Kidney (tissue), 13 donors: ENCODE measurements at regions not wholly inside any gene's neighbourhood (a gene's known extent, or its start where the extent isn't known, plus 50 kb on each side); places are given as distances from the start of the nearest gene placed in this dataset.
A peak's percentile ranks its signal among the peaks of the same experiment; 100 is the strongest.

ENCODE experiments used
- DNase-seq, 5 donors: peaks; one replicate each; pipeline ENCODE4 v3.0.0-alpha.2; 2013 to 2020
- FAIRE-seq: peaks from 2 replicates; lab custom pipeline; 2012; peaks lifted over from hg19 to GRCh38; lab: Jason Lieb, UNC
- H3K27ac ChIP-seq, 2 donors: one replicate each; pipeline ENCODE4 v1.7.0; 2013; ENCODE audit warnings: low read depth in 2 of 2, low read length in 2 of 2, inconsistent platforms in 1 of 2
- H3K27me3 ChIP-seq: one replicate; pipeline ENCODE4 v1.7.1; 2013; ENCODE audit warnings: low read length, inconsistent platforms; ENCODE audit not compliant: control insufficient read depth, insufficient read depth
- H3K36me3 ChIP-seq, 3 donors: one replicate each; pipeline versions ENCODE4 v1.7.0 to v1.7.1; 2013; ENCODE audit warnings: low read length in 3 of 3, control low read depth in 1 of 3, inconsistent platforms in 1 of 3; ENCODE audit not compliant: insufficient read depth in 3 of 3, control insufficient read depth in 2 of 3
- H3K4me1 ChIP-seq, 3 donors: one replicate each; pipeline versions ENCODE4 v1.7.0 to v1.7.1; 2013; ENCODE audit warnings: low read length in 3 of 3, inconsistent platforms in 1 of 3, low read depth in 1 of 3; ENCODE audit not compliant: control insufficient read depth in 2 of 3, insufficient read depth in 2 of 3
- H3K4me3 ChIP-seq, 3 donors: one replicate each; pipeline versions ENCODE4 v1.7.0 to v1.8.1; 2013; ENCODE audit warnings: low read length in 3 of 3, control low read depth in 1 of 3, inconsistent platforms in 1 of 3
- H3K9ac ChIP-seq, 3 donors: one replicate each; pipeline versions ENCODE4 v1.7.0 to v1.7.1; 2013; ENCODE audit warnings: low read length in 3 of 3, control low read depth in 1 of 3, inconsistent platforms in 1 of 3
- H3K9me3 ChIP-seq, 3 donors: one replicate each; pipeline versions ENCODE4 v1.7.0 to v1.7.1; 2013; ENCODE audit warnings: low read length in 3 of 3, control low read depth in 1 of 3, inconsistent platforms in 1 of 3; ENCODE audit not compliant: control insufficient read depth in 2 of 3, insufficient read depth in 1 of 3
- CTCF ChIP-seq: IDR thresholded peaks from 3 replicates; pipeline ENCODE4 v1.5.1; 2012; ENCODE audit warnings: mild to moderate bottlenecking, moderate library complexity, borderline replicate concordance; ENCODE audit not compliant: insufficient read depth; ENCODE audit errors: extremely low read depth
- intact Hi-C: fragments of 100-400 bp; cut with DNase I; formaldehyde crosslinking; loops from one replicate; pipeline ENCODE4 v1.11.1; 2022
- donor health status: control.
- donor health status: control.
- donor health status: control.
- donor health status: control.
- donor health status: control.
- donor health status: DM: yes; HTN: yes; CAD: no.
- donor health status: Normal renal cell carcinoma (clear cell type).

DNA sequence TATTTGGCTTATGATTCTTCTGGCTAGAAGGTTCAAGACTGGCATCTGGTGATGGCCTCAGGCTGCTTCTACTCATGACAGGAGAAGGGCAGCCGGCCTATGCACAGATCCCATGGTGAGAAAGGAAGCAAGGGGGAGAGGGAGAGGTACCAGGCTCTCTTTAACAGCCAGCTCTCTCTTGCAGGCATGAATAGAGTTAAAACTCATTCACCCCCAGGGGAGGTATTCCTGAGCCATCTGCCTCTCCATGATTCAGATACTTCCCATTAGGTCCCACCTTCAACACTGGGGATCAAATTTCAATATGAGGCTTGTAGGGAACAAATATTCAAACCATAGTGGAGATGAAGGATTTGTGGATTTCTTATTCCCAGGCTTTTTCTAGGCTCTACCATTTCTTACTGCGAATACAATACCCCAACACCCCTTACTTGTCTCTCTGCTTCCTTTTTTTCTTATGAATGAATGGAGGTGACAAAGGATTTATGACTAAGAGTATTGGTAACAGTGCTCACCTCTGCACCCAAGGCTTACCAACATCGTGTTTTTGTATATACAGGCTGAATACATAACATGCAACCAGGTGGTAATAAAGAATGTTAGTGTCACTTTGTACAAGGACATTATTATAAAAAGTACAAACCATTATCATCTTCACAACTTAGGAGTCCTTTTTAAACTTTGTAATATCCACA, 454.6 kb upstream of the TRIB2 start:
- no peak for TF ChIP-seq CTCF
- no peaks in the 10 kb centered on the region for H3K27me3 ChIP-seq
- no peaks in the 10 kb centered on the region for H3K9me3 ChIP-seq
- H3K27ac ChIP-seq, result no peak overlapping the region
- DNase-seq (no peak), FAIRE-seq (no peak)
- H3K9ac ChIP-seq, result no peak overlapping the region
- H3K4me3 ChIP-seq, result no peak overlapping the region
- intact Hi-C loops, result no loop called here
- H3K4me1 ChIP-seq, result no peaks in the 10 kb centered on the region
- no peaks in the 10 kb centered on the region for H3K36me3 ChIP-seq

DNA sequence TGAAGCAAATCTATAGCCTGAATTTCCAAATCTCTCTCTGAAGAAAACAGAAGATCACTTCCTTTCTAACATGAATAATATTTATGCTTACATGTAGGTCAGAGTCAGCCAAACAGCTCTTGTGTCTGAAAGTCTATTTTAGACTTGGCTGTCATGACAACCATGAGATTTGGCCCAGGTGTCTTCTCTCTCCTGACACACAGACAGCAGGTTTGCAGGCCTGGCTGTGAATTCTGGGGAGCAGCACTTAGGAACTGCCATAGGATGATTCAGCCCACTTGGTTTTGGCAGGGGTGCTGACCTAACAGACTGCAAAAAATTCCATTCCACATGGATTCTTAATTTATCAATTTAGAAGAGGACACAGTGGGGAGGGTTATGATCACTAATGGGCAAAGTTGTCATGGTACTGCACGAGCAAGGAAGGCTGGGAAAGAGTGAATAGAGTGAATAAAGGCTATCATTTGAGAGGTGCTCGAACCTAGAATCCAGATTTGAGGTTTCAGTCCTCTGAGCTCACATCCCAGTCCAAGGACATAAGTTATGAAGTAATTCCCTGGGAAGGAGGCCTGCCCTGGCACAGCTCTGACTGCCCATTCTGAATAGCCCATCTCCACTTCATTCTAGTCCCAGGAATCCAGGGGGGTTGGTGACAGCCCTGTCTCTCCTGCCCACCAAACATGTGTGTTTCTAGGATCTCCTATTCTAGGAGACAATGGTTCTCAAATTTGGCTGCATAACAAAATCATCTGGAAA, 453.9 kb upstream of the TRIB2 start:
- FAIRE-seq (no peak), DNase-seq (peak in 4 of 5 donors; percentile 45 to 82 (median 58))
- Histone ChIP-seq H3K27me3 (no peaks in the 10 kb centered on the region), H3K4me1 (no peaks in the 10 kb centered on the region), H3K27ac (no peak overlapping the region), H3K36me3 (no peaks in the 10 kb centered on the region), H3K9ac (no peak overlapping the region), H3K9me3 (no peaks in the 10 kb centered on the region), H3K4me3 (no peak overlapping the region)
- no peak for TF ChIP-seq CTCF
- intact Hi-C loops, result no loop called here

- DNase-seq, result no peak
- FAIRE-seq, result no peak
These were observed 453.0 kb upstream of the TRIB2 start for GRCh38 chr2:12263730-12264129.

More at GRCh38 chr2:12263730-12264129, 453.0 kb upstream of the TRIB2 start:
- Histone ChIP-seq H3K4me3 (no peak overlapping the region), H3K4me1 (no peaks in the 10 kb centered on the region), H3K36me3 (no peaks in the 10 kb centered on the region), H3K27ac (no peak overlapping the region), H3K9me3 (no peaks in the 10 kb centered on the region), H3K9ac (no peak overlapping the region), H3K27me3 (no peaks in the 10 kb centered on the region)
- TF ChIP-seq CTCF, result no peak
- intact Hi-C loops, result no loop called here
